GM12875 (cell line): ENCODE measurements at regions not wholly inside any gene's neighbourhood (a gene's known extent, or its start where the extent isn't known, plus 50 kb on each side); places are given as distances from the start of the nearest gene placed in this dataset.

Experiments used
- H3K4me3 ChIP-seq: one replicate; pipeline ENCODE4 v1.5.1; 2011; ENCODE audit warnings: low read depth, low read length, control low read depth
- TF ChIP-seq, protein P1 (sequence below): IDR thresholded peaks from 2 replicates; pipeline ENCODE4 v1.5.1; 2011; ENCODE audit warnings: low read depth, mild to moderate bottlenecking, control low read depth, inconsistent platforms, low read length, moderate library complexity, borderline replicate concordance; ENCODE audit not compliant: insufficient read depth

DNA sequence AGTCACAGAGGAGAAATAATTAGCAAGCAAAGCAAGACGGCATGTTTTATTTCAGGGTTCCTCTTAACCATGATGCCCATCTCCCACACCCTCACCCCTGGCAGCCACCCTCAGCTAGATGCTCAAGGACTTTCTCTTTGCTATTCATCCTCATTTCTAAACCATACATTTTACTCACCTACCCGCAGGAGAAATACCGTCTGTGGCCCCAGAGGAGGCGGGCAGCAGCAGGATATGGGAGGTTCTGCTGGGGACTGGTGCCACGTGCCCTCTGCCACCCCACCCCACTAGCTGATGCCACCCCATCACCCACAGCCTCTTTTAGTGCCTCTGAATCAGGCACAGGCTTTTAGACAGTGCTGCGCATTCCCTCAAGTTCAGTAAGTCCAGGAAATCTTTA lies 168.7 kb upstream of the ITGB1 start:
- no peak overlapping the region for H3K4me3 ChIP-seq
- TF ChIP-seq, protein P1, sequence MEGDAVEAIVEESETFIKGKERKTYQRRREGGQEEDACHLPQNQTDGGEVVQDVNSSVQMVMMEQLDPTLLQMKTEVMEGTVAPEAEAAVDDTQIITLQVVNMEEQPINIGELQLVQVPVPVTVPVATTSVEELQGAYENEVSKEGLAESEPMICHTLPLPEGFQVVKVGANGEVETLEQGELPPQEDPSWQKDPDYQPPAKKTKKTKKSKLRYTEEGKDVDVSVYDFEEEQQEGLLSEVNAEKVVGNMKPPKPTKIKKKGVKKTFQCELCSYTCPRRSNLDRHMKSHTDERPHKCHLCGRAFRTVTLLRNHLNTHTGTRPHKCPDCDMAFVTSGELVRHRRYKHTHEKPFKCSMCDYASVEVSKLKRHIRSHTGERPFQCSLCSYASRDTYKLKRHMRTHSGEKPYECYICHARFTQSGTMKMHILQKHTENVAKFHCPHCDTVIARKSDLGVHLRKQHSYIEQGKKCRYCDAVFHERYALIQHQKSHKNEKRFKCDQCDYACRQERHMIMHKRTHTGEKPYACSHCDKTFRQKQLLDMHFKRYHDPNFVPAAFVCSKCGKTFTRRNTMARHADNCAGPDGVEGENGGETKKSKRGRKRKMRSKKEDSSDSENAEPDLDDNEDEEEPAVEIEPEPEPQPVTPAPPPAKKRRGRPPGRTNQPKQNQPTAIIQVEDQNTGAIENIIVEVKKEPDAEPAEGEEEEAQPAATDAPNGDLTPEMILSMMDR, result no peak

- no peak overlapping the region for H3K4me3 ChIP-seq
- TF ChIP-seq, protein P1, result no peak
These were observed 167.8 kb upstream of the ITGB1 start for GRCh38 chr10:33125522-33126517.

GRCh38 chr10:33125111-33125510 lies 167.1 kb upstream of the ITGB1 start:
- no peak overlapping the region for H3K4me3 ChIP-seq
- TF ChIP-seq, protein P1, result no peak

DNA sequence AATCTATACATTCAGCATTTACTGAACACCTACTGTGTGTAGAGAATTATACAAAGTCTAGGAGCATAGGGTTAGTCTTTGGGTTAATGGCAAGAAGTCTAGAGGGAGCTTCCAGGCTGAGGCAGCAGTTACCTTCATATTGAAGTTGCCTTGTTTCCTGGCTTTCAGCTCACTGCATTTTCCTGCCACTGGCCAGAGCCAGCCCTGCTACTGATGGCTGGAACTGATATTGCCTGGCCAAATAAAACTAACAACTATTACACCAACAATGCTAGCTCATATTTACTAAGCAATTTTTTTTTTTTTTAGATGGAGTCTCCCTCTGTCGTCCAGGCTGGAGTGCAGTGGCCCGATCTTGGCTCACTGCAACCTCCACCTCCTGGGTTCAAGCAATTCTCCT lies 165.7 kb upstream of the ITGB1 start:
- no peak overlapping the region for H3K4me3 ChIP-seq
- TF ChIP-seq, protein P1, result no peak

DNA sequence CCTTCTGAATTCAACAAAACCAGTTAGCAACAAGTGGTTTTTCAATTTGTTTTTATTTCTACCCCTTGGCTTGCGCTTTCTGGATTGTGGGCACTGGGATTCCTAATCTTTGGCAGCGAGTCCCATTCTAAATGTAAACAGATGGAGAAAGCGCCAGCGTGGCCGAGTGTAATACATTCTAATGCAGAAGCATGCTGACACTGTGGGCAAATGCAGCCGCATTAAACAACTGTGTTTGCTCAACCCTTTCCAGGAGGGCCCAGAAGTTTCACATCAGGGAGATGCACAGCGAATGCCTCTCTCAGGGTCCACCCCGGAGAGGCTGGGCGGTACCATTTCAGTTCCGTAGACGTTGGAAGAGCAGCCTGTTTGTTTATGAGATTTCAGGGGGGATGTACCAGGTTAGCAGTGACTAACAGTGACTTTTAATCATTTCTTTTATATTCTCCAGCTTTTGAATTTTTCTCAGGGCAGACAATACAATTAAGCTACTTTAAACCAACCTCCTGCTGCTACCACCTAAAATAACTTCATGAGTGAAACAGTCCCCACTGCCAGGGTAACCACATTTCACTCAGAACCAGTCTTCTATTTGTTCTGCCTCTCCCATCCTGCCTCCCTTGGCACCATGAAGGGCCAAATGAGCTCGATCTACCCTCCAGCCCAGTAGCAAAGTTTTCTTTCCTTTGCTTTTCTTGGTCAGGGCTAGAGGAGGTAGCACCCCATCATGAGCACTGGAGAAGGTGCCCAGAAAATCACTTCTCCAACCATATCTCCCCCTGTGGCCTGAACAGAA lies 164.2 kb upstream of the ITGB1 start:
- no peak overlapping the region for H3K4me3 ChIP-seq

GRCh38 chr10:33120700-33121099 lies 162.7 kb upstream of the ITGB1 start:
- TF ChIP-seq, protein P1, result no peak

More for the DNA sequence above, 164.2 kb upstream of the ITGB1 start:
- TF ChIP-seq, protein P1, result no peak

More at GRCh38 chr10:33120700-33121099, 162.7 kb upstream of the ITGB1 start:
- H3K4me3 ChIP-seq, result no peak overlapping the region
